ENCODE measurements at regions not wholly inside any gene's neighbourhood (a gene's known extent, or its start where the extent isn't known, plus 50 kb on each side); places are given as distances from the start of the nearest gene placed in this dataset.

DNA sequence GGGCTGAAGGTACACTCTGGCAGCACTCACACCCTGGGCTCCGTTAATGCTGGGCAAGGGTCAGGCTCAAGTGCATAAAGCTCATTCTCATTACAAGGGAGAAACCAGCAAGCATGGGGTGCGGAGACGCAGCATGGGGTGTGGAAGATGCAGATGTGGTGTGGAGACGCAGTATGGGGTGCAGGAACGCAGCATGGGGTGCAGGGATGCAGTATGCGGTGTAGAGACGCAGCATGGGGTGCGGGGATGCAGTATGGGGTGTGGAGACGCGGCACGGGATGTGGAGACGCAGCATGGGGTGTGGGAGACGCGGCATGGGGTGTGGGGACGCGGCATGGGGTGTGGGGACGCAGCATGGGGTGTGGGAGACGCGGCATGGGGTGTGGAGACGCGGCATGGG is 390.7 kb downstream of the NPHP4 start:
- Mint-ChIP-seq H3K27ac (ENCODE audit: unreplicated experiment) (no peak overlapping the region), H3K36me3 (ENCODE audit: insufficient read depth, unreplicated experiment) (no peaks in the 10 kb centered on the region), H3K9me3 (ENCODE audit: unreplicated experiment) (peaks cover 16% of the 10 kb centered on the region), H3K4me3 (ENCODE audit: unreplicated experiment) (no peak overlapping the region), H3K27me3 (ENCODE audit: insufficient read depth, unreplicated experiment) (peaks cover 20% of the 10 kb centered on the region), H3K4me1 (ENCODE audit: low read depth, unreplicated experiment) (peaks cover 6% of the 10 kb centered on the region)
- intact Hi-C loops (cut with micrococcal nuclease; ENCODE audit: unreplicated experiment): no loop called here
- no peaks in the 10 kb centered on the region for H3K9me3 ChIP-seq
- no TSS peak for BruUV-seq (replicated peaks)
- DNase-seq: no peak
- H3K36me3 ChIP-seq (ENCODE audit: control insufficient read depth, insufficient read depth, low read length): no peaks in the 10 kb centered on the region
- TF ChIP-seq, protein P1, sequence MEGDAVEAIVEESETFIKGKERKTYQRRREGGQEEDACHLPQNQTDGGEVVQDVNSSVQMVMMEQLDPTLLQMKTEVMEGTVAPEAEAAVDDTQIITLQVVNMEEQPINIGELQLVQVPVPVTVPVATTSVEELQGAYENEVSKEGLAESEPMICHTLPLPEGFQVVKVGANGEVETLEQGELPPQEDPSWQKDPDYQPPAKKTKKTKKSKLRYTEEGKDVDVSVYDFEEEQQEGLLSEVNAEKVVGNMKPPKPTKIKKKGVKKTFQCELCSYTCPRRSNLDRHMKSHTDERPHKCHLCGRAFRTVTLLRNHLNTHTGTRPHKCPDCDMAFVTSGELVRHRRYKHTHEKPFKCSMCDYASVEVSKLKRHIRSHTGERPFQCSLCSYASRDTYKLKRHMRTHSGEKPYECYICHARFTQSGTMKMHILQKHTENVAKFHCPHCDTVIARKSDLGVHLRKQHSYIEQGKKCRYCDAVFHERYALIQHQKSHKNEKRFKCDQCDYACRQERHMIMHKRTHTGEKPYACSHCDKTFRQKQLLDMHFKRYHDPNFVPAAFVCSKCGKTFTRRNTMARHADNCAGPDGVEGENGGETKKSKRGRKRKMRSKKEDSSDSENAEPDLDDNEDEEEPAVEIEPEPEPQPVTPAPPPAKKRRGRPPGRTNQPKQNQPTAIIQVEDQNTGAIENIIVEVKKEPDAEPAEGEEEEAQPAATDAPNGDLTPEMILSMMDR (IDR thresholded peaks at IDR 0.05; ENCODE audit: insufficient read depth in 1 of 2, low read depth in 1 of 2, low read length in 1 of 2, severe bottlenecking in 1 of 2, unreplicated experiment in 1 of 2): no peak
- ChIA-PET POLR2A (no interaction called here), CTCF (no interaction called here)
- no peak overlapping the region for H3K4me3 ChIP-seq (ENCODE audit: low read depth, low read length)
- no peaks in the 10 kb centered on the region for H3K27me3 ChIP-seq (replicated peaks; ENCODE audit: control insufficient read depth, insufficient read depth, low read length)
- H3K4me1 ChIP-seq: peaks cover 5% of the 10 kb centered on the region; the same call in 1 of the 2 replicates

DNA sequence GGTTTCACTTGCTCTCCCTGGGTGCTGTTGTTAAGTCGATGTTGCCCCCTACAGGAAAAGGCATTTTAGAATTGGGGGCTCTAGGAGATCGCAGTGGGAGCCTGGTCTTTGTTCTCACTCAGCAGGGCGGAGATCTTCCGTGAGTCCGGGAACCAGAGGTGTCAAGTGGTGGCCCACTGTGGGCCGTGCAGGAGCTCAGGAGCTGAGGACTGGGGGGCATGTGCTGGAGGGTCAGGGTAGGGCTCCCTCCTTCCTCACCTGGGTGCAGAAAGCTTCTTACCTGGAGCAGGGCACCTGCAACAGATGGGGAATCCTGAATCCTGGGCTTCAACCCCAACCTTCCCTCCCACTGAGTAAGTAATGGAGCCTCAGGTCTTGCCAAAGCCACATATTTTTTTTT is 392.7 kb downstream of the NPHP4 start:
- intact Hi-C loops (cut with micrococcal nuclease; ENCODE audit: unreplicated experiment): no loop called here
- no peak overlapping the region for H3K4me3 Mint-ChIP-seq (ENCODE audit: unreplicated experiment)
- peaks cover 5% of the 10 kb centered on the region; the same call in 1 of the 2 replicates for H3K4me1 ChIP-seq
- H3K27me3 ChIP-seq (replicated peaks; ENCODE audit: control insufficient read depth, insufficient read depth, low read length): no peaks in the 10 kb centered on the region
- peaks cover 6% of the 10 kb centered on the region for H3K4me1 Mint-ChIP-seq (ENCODE audit: low read depth, unreplicated experiment)
- POLR2A ChIA-PET: no interaction called here
- no peaks in the 10 kb centered on the region for H3K36me3 ChIP-seq (ENCODE audit: control insufficient read depth, insufficient read depth, low read length)
- no peak for DNase-seq
- CTCF ChIA-PET: no interaction called here
- H3K4me3 ChIP-seq (ENCODE audit: low read depth, low read length): no peak overlapping the region
- no peak overlapping the region for H3K27ac Mint-ChIP-seq (ENCODE audit: unreplicated experiment)
- H3K9me3 Mint-ChIP-seq (ENCODE audit: unreplicated experiment): peaks cover 14% of the 10 kb centered on the region
- no TSS peak for BruUV-seq (replicated peaks)
- peaks cover 20% of the 10 kb centered on the region for H3K27me3 Mint-ChIP-seq (ENCODE audit: insufficient read depth, unreplicated experiment)
- H3K36me3 Mint-ChIP-seq (ENCODE audit: insufficient read depth, unreplicated experiment): no peaks in the 10 kb centered on the region
- no peaks in the 10 kb centered on the region for H3K9me3 ChIP-seq
- TF ChIP-seq, protein P1 (IDR thresholded peaks at IDR 0.05; ENCODE audit: insufficient read depth in 1 of 2, low read depth in 1 of 2, low read length in 1 of 2, severe bottlenecking in 1 of 2, unreplicated experiment in 1 of 2): no peak

DNA sequence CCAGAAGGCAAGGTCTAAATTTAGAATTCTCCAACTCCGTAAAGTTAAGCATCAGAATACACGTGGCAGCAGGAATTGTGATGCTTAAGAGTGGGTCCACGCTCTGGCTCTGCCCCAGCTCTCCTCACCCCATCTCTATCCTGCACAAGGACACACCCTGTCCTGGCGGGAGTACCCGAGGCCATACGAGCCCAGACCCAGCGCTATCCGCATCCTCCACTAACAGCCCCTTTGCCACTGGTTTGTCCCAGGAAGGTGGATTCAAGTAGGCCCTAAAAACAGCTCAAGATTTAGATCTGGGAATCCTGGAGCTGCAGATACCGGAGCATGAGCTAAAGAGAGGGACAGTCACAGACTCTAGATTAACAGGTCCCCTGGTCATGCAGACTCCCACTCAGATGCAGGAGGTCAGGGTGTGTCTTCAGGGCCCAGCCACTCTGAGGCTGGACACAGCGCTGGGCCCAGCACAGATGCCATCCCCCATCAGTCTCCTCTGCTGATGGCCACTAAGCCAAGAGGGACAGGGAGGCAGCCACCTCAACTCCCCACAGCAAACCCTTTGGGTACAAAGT is 393.3 kb downstream of the NPHP4 start:
- H3K4me1 Mint-ChIP-seq (ENCODE audit: low read depth, unreplicated experiment): peaks cover 6% of the 10 kb centered on the region
- CTCF ChIA-PET: no interaction called here
- no peak overlapping the region for H3K4me3 Mint-ChIP-seq (ENCODE audit: unreplicated experiment)
- BruUV-seq (replicated peaks): no TSS peak
- H3K27ac Mint-ChIP-seq (ENCODE audit: unreplicated experiment): no peak overlapping the region
- intact Hi-C loops (cut with micrococcal nuclease; ENCODE audit: unreplicated experiment): loop anchor here (1.0 kb wide), 1 partner anchor 22 kb away; no protein-coding TSS in a partner anchor
- H3K36me3 Mint-ChIP-seq (ENCODE audit: insufficient read depth, unreplicated experiment): no peaks in the 10 kb centered on the region
- H3K9me3 ChIP-seq: no peaks in the 10 kb centered on the region
- no peak overlapping the region for H3K4me3 ChIP-seq (ENCODE audit: low read depth, low read length)
- TF ChIP-seq, protein P1 (IDR thresholded peaks at IDR 0.05; ENCODE audit: insufficient read depth in 1 of 2, low read depth in 1 of 2, low read length in 1 of 2, severe bottlenecking in 1 of 2, unreplicated experiment in 1 of 2): no peak
- peaks cover 5% of the 10 kb centered on the region; the same call in 1 of the 2 replicates for H3K4me1 ChIP-seq
- peaks cover 7% of the 10 kb centered on the region for H3K9me3 Mint-ChIP-seq (ENCODE audit: unreplicated experiment)
- no peak for DNase-seq
- POLR2A ChIA-PET: no interaction called here
- H3K27me3 ChIP-seq (replicated peaks; ENCODE audit: control insufficient read depth, insufficient read depth, low read length): no peaks in the 10 kb centered on the region
- peaks cover 14% of the 10 kb centered on the region for H3K27me3 Mint-ChIP-seq (ENCODE audit: insufficient read depth, unreplicated experiment)
- no peaks in the 10 kb centered on the region for H3K36me3 ChIP-seq (ENCODE audit: control insufficient read depth, insufficient read depth, low read length)

Data from Caco-2 (cell line).